Prostate gland (tissue), 2 donors: ENCODE measurements at regions not wholly inside any gene's neighbourhood (a gene's known extent, or its start where the extent isn't known, plus 50 kb on each side); places are given as distances from the start of the nearest gene placed in this dataset.

Experiments
- POLR2A ChIP-seq: fragments of 450-650 bp; IDR thresholded peaks from one replicate; pipeline ENCODE4 v1.6.1; 2016; ENCODE audit warnings: antibody characterized with exemption, mild to moderate bottlenecking
- POLR2AphosphoS5 ChIP-seq: sonication (generic); formaldehyde crosslinking; IDR thresholded peaks from one replicate; pipeline ENCODE4 v1.6.1; 2017; ENCODE audit warnings: antibody characterized with exemption
- TF ChIP-seq, protein P1 (sequence below), 4 experiments: fragments of 200-600 bp in 2 of 4; fragments of 450-650 bp in 2 of 4; sonication (generic) in 2 of 4; IDR thresholded peaks; 1 replicate in 3 of 4; 2 replicates in 1 of 4; pipeline ENCODE4 v1.5.1; 2016 to 2019; ENCODE audit warnings: antibody characterized with exemption in 4 of 4, mild to moderate bottlenecking in 2 of 4, moderate library complexity in 2 of 4

DNA sequence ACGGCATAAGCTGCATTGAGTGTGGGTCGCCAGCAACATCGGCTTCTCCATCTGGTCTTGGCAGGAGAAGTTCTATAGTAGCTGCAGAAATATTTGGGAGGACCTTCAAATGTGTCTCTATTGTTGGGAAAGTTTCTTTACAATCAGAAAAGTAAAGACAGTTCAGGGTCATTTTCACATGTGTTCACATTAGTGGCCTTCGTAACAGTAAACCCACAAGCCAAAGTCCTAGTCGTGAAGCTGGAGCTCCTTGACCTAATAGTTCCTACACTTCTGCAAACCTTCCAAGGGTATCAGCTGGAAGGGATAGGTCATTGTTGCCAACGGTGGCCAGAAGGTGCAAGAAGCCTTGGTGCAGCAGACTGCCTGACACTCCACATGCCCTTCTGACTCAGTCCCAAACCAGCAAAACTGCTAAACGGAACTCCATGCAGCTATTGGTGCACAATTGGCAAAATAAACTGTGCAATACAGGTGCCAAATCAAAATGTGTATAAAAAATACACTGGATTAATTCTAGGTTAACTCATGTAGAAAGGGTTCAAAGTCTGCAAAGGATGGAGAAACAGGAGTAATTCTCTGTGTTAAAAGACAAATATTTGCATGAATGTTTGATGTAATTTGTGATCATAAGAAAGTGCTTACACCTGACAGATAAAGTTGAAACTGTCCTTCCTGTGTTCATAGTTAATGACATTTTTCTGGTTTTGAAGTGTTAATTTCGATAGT lies 102.8 kb upstream of the EGFR start:
- TF ChIP-seq, protein P1, sequence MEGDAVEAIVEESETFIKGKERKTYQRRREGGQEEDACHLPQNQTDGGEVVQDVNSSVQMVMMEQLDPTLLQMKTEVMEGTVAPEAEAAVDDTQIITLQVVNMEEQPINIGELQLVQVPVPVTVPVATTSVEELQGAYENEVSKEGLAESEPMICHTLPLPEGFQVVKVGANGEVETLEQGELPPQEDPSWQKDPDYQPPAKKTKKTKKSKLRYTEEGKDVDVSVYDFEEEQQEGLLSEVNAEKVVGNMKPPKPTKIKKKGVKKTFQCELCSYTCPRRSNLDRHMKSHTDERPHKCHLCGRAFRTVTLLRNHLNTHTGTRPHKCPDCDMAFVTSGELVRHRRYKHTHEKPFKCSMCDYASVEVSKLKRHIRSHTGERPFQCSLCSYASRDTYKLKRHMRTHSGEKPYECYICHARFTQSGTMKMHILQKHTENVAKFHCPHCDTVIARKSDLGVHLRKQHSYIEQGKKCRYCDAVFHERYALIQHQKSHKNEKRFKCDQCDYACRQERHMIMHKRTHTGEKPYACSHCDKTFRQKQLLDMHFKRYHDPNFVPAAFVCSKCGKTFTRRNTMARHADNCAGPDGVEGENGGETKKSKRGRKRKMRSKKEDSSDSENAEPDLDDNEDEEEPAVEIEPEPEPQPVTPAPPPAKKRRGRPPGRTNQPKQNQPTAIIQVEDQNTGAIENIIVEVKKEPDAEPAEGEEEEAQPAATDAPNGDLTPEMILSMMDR (IDR thresholded peaks at IDR 0.05): no peak
- TF ChIP-seq POLR2A (no peak), POLR2AphosphoS5 (no peak)
